ENCODE measurements at regions not wholly inside any gene's neighbourhood (a gene's known extent, or its start where the extent isn't known, plus 50 kb on each side); places are given as distances from the start of the nearest gene placed in this dataset.

DNA sequence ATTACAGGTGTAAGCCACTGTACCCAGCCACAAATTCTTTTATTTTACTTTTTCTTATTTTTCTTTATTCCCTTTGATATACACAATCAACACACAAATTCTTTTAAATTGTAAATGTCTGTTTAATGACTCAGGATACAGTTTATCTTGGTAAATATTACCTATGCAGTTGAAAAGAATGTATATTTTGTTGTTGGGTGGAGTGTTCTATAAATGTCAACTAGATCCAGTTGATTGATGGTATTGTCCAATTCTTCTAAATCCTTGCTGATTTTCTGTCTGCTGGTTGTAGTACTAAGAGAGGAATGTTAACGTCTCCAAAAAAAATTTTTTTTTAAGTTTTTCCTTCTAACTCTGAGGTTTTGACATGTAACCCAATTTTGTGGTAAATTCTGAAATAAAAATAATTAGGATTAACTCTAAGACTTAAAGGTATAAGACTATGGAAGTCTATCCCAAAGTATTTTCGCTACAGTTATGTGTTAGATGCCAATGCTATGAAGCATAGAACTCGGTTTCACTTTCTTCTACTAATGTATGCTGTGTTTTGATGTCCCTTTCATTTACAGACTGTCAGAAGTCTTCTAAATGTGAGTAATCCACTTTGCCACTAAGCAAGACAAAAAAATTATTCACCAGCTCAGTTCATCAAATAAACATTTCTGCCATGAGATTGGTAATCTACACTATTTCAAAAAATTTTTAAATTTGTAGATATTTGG, 720.2 kb upstream of the C9orf72 start:
- Mint-ChIP-seq H3K4me1 (no peaks in the 10 kb centered on the region), H3K9me3 (no peaks in the 10 kb centered on the region), H3K4me3 (no peak overlapping the region), H3K27ac (no peak overlapping the region), H3K27me3 (no peaks in the 10 kb centered on the region)
- ATAC-seq, result no peak
- DNase-seq, result no peak

DNA sequence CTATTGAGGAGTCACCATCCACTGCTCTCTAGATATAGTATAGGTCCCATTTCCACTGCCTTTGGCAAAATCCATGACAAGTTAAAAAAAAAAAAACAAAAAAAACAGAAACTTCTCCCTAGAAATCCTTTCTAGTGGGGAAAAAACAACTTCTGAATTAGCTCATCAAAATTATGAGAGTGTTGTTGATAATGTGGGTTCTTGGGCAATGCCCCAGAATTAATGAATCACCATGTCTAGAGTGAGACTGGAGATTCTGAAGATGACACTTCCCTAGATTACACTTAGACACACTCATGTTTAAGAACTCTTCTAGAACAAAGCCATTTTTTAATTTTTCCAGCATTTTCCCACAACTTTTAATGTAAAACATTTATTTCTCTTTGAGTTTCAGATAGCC, 728.0 kb upstream of the C9orf72 start:
- Mint-ChIP-seq H3K27ac (no peak overlapping the region), H3K27me3 (no peaks in the 10 kb centered on the region), H3K9me3 (peaks cover 0 to 4% of the 10 kb centered on the region in 2 donors), H3K4me3 (no peak overlapping the region), H3K4me1 (no peaks in the 10 kb centered on the region)
- ATAC-seq (no peak), DNase-seq (no peak)

- DNase-seq (no peak), ATAC-seq (no peak)
- no peak overlapping the region for H3K27ac Mint-ChIP-seq
- no peaks in the 10 kb centered on the region for H3K4me1 Mint-ChIP-seq
- no peaks in the 10 kb centered on the region for H3K9me3 Mint-ChIP-seq
- H3K27me3 Mint-ChIP-seq, result no peaks in the 10 kb centered on the region
- no peak overlapping the region for H3K4me3 Mint-ChIP-seq
Measured at GRCh38 chr9:28317745-28318144, 744.5 kb upstream of the C9orf72 start.

DNA sequence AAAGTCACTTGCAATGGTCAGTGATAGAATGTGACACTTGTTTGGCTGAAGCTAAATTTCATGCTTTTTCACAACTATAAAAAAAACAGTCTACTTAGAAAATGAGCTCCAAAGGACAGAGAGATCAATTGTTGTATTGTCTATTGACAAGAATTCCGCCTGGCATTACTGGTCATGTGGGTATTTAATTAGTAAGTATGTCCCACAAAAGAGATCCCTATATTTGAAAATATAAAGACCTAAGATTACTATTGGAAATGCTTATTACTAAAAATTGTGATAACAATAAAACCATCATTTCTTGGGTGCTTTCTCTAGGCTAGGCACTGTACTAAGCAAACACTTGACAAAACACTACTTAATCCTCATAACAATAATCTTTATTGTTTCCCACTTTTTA, 745.2 kb upstream of the C9orf72 start:
- H3K4me1 Mint-ChIP-seq, result no peaks in the 10 kb centered on the region
- ATAC-seq, result no peak

DNA sequence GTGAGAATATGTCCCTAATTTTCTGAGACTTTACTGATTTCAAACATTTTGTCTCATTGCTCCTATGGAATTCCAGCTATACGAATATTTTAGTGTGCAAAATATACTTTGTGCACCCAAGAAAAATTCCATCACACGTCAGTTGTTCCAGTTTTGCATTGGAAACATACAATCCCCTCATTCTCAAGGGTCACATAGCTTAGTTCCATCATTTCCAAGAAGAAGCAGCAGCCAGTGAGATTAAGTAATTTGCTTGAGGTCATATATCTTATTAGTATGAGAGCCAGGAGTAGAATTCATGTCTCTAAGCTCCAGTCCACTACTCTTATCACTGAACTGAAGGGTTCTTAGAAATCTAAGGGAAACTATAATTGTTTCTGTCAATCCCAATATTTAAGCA, 746.7 kb upstream of the C9orf72 start:
- ATAC-seq (no peak), DNase-seq (no peak)
- no peaks in the 10 kb centered on the region for H3K27me3 Mint-ChIP-seq
- H3K27ac Mint-ChIP-seq, result no peak overlapping the region
- no peak overlapping the region for H3K4me3 Mint-ChIP-seq
- H3K4me1 Mint-ChIP-seq, result no peaks in the 10 kb centered on the region
- peaks cover 0 to under 1% of the 10 kb centered on the region in 2 donors for H3K9me3 Mint-ChIP-seq

More for the DNA sequence above, 745.2 kb upstream of the C9orf72 start:
- Mint-ChIP-seq H3K4me3 (no peak overlapping the region), H3K27me3 (no peaks in the 10 kb centered on the region), H3K27ac (no peak overlapping the region), H3K9me3 (no peaks in the 10 kb centered on the region)
- no peak for DNase-seq

- DNase-seq (no peak), ATAC-seq (no peak)
- H3K4me1 Mint-ChIP-seq, result no peaks in the 10 kb centered on the region
- no peak overlapping the region for H3K4me3 Mint-ChIP-seq
- H3K9me3 Mint-ChIP-seq, result peaks cover under 1 to 7% of the 10 kb centered on the region in 2 donors
- no peak overlapping the region for H3K27ac Mint-ChIP-seq
- H3K27me3 Mint-ChIP-seq, result no peaks in the 10 kb centered on the region
Measured at GRCh38 chr9:28320616-28321015, 747.3 kb upstream of the C9orf72 start.

- Mint-ChIP-seq H3K4me1 (no peaks in the 10 kb centered on the region), H3K27ac (no peak overlapping the region), H3K27me3 (no peaks in the 10 kb centered on the region), H3K9me3 (peaks cover 8 to 16% of the 10 kb centered on the region in 2 donors), H3K4me3 (no peak overlapping the region)
- ATAC-seq (no peak), DNase-seq (no peak)
Measured at GRCh38 chr9:28329323-28329722, 756.0 kb upstream of the C9orf72 start.

GRCh38 chr9:28332648-28333047, 759.4 kb upstream of the C9orf72 start:
- H3K27ac Mint-ChIP-seq, result no peak overlapping the region
- H3K4me1 Mint-ChIP-seq, result no peaks in the 10 kb centered on the region

DNA sequence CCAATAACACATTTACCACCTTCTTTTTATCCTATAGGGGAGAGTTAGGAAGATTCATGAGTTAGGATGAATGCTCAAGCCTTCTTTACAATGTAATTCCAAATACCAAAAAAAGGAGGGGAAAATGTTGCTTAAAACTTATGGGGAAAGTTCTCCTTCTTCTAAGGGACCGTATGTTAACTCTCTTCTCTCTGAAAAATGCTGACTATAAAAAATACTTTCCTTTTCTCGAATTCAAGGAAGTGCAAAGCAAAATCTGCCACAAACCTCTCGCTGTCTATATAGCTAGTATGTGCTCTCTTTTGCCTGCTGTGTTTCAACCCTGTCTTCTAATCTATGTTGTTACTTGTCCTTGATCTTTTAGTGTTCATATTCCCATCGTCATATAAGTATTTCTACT, 768.6 kb upstream of the C9orf72 start:
- ATAC-seq (no peak), DNase-seq (no peak)
- Mint-ChIP-seq H3K4me1 (no peaks in the 10 kb centered on the region), H3K9me3 (peaks cover 0 to 4% of the 10 kb centered on the region in 2 donors), H3K27ac (no peak overlapping the region), H3K4me3 (no peak overlapping the region), H3K27me3 (no peaks in the 10 kb centered on the region)

More at GRCh38 chr9:28332648-28333047, 759.4 kb upstream of the C9orf72 start:
- no peak for ATAC-seq
- no peak overlapping the region for H3K4me3 Mint-ChIP-seq
- peaks cover 0 to 5% of the 10 kb centered on the region in 2 donors for H3K9me3 Mint-ChIP-seq
- no peak for DNase-seq
- no peaks in the 10 kb centered on the region for H3K27me3 Mint-ChIP-seq

GRCh38 chr9:28342815-28343338, 769.6 kb upstream of the C9orf72 start:
- Mint-ChIP-seq H3K4me1 (no peaks in the 10 kb centered on the region), H3K9me3 (peaks cover 7 to 9% of the 10 kb centered on the region in 2 donors), H3K27ac (no peak overlapping the region), H3K27me3 (no peaks in the 10 kb centered on the region), H3K4me3 (no peak overlapping the region)
- ATAC-seq (no peak), DNase-seq (no peak)

- Mint-ChIP-seq H3K4me1 (no peaks in the 10 kb centered on the region), H3K4me3 (no peak overlapping the region), H3K27ac (no peak overlapping the region), H3K9me3 (peaks cover 0 to 8% of the 10 kb centered on the region in 2 donors), H3K27me3 (no peaks in the 10 kb centered on the region)
- no peak for ATAC-seq
- DNase-seq, result no peak
Measured at GRCh38 chr9:28363151-28363562, 789.9 kb upstream of the C9orf72 start.

DNA sequence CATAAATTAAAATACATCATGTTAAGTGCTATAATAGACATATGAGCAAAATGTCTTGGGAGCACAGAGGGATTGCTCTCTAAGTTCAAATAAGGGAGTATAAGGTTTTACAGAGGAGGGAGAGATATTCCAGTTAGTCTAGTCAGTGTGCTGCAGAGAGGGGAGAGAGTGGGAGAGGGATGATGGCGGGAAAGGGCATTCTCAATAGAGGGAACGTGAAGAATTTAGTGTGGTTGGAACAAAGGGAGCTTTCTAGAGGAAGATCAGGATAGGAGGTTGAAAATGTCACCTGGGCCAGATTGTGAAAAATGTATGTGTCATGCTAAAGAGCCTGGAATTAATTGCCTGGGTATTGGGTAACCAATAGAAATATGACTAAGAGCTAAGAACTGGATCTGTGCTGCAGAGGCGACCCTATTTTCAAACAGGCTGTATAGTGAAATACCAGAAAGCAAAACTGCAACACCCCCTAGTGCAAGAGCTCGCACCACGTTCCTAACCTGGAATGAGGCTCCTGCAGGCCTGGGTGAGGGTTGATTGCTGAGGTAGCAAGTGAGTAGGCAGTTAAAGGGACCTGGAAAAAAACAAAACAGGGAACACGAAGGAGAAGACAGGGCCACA, 791.8 kb upstream of the C9orf72 start:
- Mint-ChIP-seq H3K9me3 (peaks cover 3 to 8% of the 10 kb centered on the region in 2 donors), H3K4me3 (no peak overlapping the region), H3K4me1 (no peaks in the 10 kb centered on the region), H3K27ac (no peak overlapping the region), H3K27me3 (no peaks in the 10 kb centered on the region)
- ATAC-seq (no peak), DNase-seq (no peak)

DNA sequence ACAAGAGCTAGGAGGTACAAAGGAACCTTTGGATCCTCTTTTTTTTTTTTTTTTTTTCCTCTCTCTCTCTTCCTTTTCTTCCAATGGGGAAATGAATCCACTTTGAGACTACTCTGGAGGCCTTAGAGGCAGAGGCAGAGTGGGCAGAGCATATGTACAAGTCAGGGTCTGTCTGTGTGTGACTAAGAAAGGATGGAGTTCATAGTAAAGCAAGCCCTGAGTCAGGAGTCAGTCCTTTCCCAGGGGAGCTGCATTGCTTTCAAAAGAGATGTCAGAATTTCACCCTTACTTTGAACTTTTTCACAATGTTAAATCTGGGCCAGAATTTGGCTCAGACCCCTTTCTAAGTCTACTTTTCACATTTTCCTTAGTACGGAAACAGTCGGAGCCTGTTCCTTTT, 792.4 kb upstream of the C9orf72 start:
- no peak for DNase-seq
- Mint-ChIP-seq H3K27me3 (no peaks in the 10 kb centered on the region), H3K4me1 (no peaks in the 10 kb centered on the region), H3K9me3 (peaks cover 3 to 8% of the 10 kb centered on the region in 2 donors), H3K4me3 (no peak overlapping the region), H3K27ac (no peak overlapping the region)
- ATAC-seq, result no peak

GRCh38 chr9:28378231-28378630, 805.0 kb upstream of the C9orf72 start:
- Mint-ChIP-seq H3K27ac (no peak overlapping the region), H3K9me3 (peaks cover 6 to 11% of the 10 kb centered on the region in 2 donors), H3K4me3 (no peak overlapping the region), H3K27me3 (no peaks in the 10 kb centered on the region), H3K4me1 (no peaks in the 10 kb centered on the region)
- no peak for DNase-seq
- ATAC-seq, result no peak

DNA sequence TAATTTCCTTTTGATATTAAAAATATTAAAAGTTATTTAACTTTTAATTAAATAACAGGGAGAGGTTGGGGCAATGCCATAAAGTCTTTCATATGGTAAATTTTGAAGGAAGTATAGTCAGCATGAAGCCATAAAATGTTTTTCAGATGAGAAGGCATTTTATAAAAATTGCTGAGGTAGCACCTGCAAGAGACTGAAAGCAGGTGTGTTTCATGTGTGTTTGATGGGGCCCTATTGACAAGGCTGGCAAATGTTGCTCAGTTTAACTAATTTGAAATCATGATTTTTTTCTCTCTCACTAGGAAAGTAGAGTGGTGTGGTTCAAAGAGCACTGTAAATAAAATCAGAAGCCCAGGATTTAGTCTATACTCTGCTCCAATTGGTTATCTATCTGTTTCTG, 805.8 kb upstream of the C9orf72 start:
- Mint-ChIP-seq H3K4me3 (no peak overlapping the region), H3K27ac (no peak overlapping the region), H3K4me1 (no peaks in the 10 kb centered on the region), H3K9me3 (peaks cover 6 to 11% of the 10 kb centered on the region in 2 donors), H3K27me3 (no peaks in the 10 kb centered on the region)
- ATAC-seq, result no peak
- DNase-seq, result no peak

DNA sequence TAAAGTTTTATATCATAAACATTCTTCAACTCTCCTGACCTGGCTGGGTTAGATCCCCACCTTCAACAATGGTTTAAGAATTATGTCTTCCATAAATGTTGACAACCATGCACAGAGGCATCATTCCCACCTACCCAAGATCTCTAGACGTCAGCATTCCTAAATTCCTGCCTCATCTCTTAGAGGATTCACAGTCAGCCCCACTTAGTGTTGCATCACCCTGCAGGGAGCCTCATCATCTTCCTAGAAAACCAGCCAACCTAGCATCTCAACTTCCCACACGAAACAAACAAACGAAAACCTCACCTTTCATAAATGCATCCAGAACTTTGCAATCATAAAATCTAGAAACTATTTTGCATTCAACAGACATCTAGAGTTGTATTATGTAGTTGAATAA, 816.1 kb upstream of the C9orf72 start:
- Mint-ChIP-seq H3K27ac (no peak overlapping the region), H3K4me3 (no peak overlapping the region), H3K9me3 (peaks cover 14 to 16% of the 10 kb centered on the region in 2 donors), H3K27me3 (no peaks in the 10 kb centered on the region), H3K4me1 (no peaks in the 10 kb centered on the region)
- DNase-seq (no peak), ATAC-seq (no peak)

Data from stimulated activated naive CD8-positive, alpha-beta T cell treated with anti-CD3 and anti-CD28 coated beads, Interleukin-15, amount 100 ng/mL, for 72 hours (primary cell).